GM23338 (cell line): ENCODE measurements at regions not wholly inside any gene's neighbourhood (a gene's known extent, or its start where the extent isn't known, plus 50 kb on each side); places are given as distances from the start of the nearest gene placed in this dataset.

Experiments
- ATAC-seq: fragments of 200-7000 bp; cut with Tn5 transposase; 3 replicates; pipeline ENCODE4 v1.9.1; 2020
- DNase-seq: peaks from one replicate; pipeline ENCODE4 v3.0.0-alpha.2; 2015; ENCODE audit warnings: low spot score
- H2AFZ ChIP-seq: fragments of 200-600 bp; sonication (generic); 2 replicates; pipeline ENCODE4 v1.8.0; 2016; ENCODE audit warnings: antibody characterized with exemption, mild to moderate bottlenecking, moderate library complexity
- H3F3A ChIP-seq: fragments of 200-600 bp; sonication (generic); replicated peaks from 2 replicates; pipeline ENCODE4 v1.8.0; 2017; ENCODE audit warnings: antibody characterized with exemption, mixed run types, low read depth
- H3K27ac ChIP-seq: fragments of 200-600 bp; sonication (generic); 2 replicates; pipeline ENCODE4 v1.6.1; 2016; ENCODE audit warnings: low read depth
- H3K27me3 ChIP-seq: fragments of 200-600 bp; sonication (generic); 2 replicates; pipeline ENCODE4 v1.8.0; 2016; ENCODE audit warnings: mild to moderate bottlenecking, mixed run types, moderate library complexity; ENCODE audit not compliant: insufficient read depth
- H3K36me3 ChIP-seq: fragments of 200-600 bp; sonication (generic); 2 replicates; pipeline ENCODE4 v1.8.0; 2016; ENCODE audit warnings: mild to moderate bottlenecking; ENCODE audit not compliant: insufficient read depth
- H3K4me1 ChIP-seq: fragments of 200-600 bp; sonication (generic); 2 replicates; pipeline ENCODE4 v1.8.0; 2016; ENCODE audit warnings: mild to moderate bottlenecking, moderate library complexity; ENCODE audit not compliant: insufficient read depth
- H3K4me2 ChIP-seq: fragments of 200-600 bp; sonication (generic); 2 replicates; pipeline ENCODE4 v1.7.1; 2017; ENCODE audit warnings: mixed run types
- H3K4me3 ChIP-seq: fragments of 200-600 bp; sonication (generic); 2 replicates; pipeline ENCODE4 v1.6.1; 2016; ENCODE audit warnings: mixed run types
- H3K79me2 ChIP-seq: fragments of 200-600 bp; sonication (generic); replicated peaks from 2 replicates; pipeline ENCODE4 v1.8.0; 2017; ENCODE audit warnings: mild to moderate bottlenecking; ENCODE audit not compliant: insufficient read depth
- H3K9me2 ChIP-seq: fragments of 200-600 bp; sonication (generic); 2 replicates; pipeline ENCODE4 v1.8.0; 2017; ENCODE audit not compliant: insufficient read depth
- H4K20me1 ChIP-seq: fragments of 200-600 bp; sonication (generic); replicated peaks from 2 replicates; pipeline ENCODE4 v1.8.0; 2017; ENCODE audit warnings: mild to moderate bottlenecking; ENCODE audit not compliant: insufficient read depth
- H3K27ac Mint-ChIP-seq: 2 replicates; pipeline ENCODE4 v1.8.0; 2020; ENCODE audit warnings: inconsistent platforms, mild to moderate bottlenecking, moderate library complexity, mixed read lengths
- H3K27me3 Mint-ChIP-seq: 3 replicates; pipeline ENCODE4 v1.8.0; 2022; ENCODE audit warnings: low read depth, mild to moderate bottlenecking, moderate library complexity, mixed read lengths, inconsistent platforms; ENCODE audit not compliant: insufficient read depth, poor library complexity
- H3K36me3 Mint-ChIP-seq: 3 replicates; pipeline ENCODE4 v1.8.0; 2021; ENCODE audit warnings: low read depth, mild to moderate bottlenecking, inconsistent platforms, moderate library complexity, mixed read lengths
- H3K4me1 Mint-ChIP-seq: 3 replicates; pipeline ENCODE4 v1.8.0; 2020; ENCODE audit warnings: mild to moderate bottlenecking, inconsistent platforms, mixed read lengths
- H3K4me3 Mint-ChIP-seq: 3 replicates; pipeline ENCODE4 v1.8.0; 2021; ENCODE audit warnings: moderate library complexity, mild to moderate bottlenecking, inconsistent platforms, mixed read lengths
- H3K9me3 Mint-ChIP-seq: 3 replicates; pipeline ENCODE4 v1.8.0; 2020; ENCODE audit warnings: moderate library complexity, mild to moderate bottlenecking, inconsistent platforms, mixed read lengths
- CREB1 ChIP-seq: fragments of 250-450 bp; sonication (Bioruptor Pico); IDR thresholded peaks from 2 replicates; pipeline ENCODE4 v1.5.0; 2020; ENCODE audit warnings: low read depth, mild to moderate bottlenecking, moderate library complexity
- JUNB ChIP-seq: IDR thresholded peaks from one replicate; pipeline ENCODE4 v1.6.1; 2016; ENCODE audit warnings: antibody characterized with exemption; ENCODE audit not compliant: unreplicated experiment
- TF ChIP-seq, protein P1 (sequence below): fragments of 250-450 bp; sonication (Bioruptor Pico); IDR thresholded peaks from 2 replicates; pipeline ENCODE4 v1.5.0; 2020; ENCODE audit warnings: mild to moderate bottlenecking, moderate library complexity
- TF ChIP-seq, protein P2 (sequence below), 2 experiments: fragments of 200-600 bp in 1 of 2; sonication (generic) in 1 of 2; conservative IDR thresholded peaks; 2 replicates each; pipeline versions ENCODE4 v1.5.1 to v1.6.1; 2016 to 2017; ENCODE audit warnings: antibody characterized with exemption in 2 of 2, low read depth in 2 of 2, mild to moderate bottlenecking in 2 of 2, moderate library complexity in 1 of 2

DNA sequence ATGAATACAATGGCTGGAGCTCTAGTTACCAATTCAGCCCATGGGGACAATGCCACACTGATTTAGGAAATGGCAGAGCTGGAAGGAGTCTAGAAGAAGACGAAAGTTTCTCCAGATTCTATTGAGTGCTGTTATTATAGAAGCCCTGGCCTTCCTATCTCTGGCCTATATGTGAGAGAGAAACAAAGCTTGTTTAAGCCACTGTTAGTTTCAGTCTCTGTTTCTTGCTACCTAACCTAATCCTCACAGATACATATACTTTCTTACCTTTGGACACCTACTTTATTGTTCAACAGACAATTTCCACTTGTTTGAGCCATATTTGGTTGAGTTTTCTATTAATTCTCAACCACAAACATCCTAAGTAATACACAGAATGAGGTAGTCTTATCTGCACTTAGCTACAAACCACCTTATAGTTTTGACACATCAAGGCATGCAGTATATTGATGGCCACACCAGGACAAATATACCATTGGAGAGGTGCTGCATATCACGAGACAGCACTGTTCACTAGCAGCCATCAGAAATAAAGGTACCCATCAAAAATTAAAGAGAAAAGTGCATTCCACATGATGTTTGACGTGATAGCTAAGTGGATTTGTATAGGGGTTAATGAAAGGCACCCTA, 190.2 kb downstream of the SMIM20 start (continued):
- TF ChIP-seq, protein P1, sequence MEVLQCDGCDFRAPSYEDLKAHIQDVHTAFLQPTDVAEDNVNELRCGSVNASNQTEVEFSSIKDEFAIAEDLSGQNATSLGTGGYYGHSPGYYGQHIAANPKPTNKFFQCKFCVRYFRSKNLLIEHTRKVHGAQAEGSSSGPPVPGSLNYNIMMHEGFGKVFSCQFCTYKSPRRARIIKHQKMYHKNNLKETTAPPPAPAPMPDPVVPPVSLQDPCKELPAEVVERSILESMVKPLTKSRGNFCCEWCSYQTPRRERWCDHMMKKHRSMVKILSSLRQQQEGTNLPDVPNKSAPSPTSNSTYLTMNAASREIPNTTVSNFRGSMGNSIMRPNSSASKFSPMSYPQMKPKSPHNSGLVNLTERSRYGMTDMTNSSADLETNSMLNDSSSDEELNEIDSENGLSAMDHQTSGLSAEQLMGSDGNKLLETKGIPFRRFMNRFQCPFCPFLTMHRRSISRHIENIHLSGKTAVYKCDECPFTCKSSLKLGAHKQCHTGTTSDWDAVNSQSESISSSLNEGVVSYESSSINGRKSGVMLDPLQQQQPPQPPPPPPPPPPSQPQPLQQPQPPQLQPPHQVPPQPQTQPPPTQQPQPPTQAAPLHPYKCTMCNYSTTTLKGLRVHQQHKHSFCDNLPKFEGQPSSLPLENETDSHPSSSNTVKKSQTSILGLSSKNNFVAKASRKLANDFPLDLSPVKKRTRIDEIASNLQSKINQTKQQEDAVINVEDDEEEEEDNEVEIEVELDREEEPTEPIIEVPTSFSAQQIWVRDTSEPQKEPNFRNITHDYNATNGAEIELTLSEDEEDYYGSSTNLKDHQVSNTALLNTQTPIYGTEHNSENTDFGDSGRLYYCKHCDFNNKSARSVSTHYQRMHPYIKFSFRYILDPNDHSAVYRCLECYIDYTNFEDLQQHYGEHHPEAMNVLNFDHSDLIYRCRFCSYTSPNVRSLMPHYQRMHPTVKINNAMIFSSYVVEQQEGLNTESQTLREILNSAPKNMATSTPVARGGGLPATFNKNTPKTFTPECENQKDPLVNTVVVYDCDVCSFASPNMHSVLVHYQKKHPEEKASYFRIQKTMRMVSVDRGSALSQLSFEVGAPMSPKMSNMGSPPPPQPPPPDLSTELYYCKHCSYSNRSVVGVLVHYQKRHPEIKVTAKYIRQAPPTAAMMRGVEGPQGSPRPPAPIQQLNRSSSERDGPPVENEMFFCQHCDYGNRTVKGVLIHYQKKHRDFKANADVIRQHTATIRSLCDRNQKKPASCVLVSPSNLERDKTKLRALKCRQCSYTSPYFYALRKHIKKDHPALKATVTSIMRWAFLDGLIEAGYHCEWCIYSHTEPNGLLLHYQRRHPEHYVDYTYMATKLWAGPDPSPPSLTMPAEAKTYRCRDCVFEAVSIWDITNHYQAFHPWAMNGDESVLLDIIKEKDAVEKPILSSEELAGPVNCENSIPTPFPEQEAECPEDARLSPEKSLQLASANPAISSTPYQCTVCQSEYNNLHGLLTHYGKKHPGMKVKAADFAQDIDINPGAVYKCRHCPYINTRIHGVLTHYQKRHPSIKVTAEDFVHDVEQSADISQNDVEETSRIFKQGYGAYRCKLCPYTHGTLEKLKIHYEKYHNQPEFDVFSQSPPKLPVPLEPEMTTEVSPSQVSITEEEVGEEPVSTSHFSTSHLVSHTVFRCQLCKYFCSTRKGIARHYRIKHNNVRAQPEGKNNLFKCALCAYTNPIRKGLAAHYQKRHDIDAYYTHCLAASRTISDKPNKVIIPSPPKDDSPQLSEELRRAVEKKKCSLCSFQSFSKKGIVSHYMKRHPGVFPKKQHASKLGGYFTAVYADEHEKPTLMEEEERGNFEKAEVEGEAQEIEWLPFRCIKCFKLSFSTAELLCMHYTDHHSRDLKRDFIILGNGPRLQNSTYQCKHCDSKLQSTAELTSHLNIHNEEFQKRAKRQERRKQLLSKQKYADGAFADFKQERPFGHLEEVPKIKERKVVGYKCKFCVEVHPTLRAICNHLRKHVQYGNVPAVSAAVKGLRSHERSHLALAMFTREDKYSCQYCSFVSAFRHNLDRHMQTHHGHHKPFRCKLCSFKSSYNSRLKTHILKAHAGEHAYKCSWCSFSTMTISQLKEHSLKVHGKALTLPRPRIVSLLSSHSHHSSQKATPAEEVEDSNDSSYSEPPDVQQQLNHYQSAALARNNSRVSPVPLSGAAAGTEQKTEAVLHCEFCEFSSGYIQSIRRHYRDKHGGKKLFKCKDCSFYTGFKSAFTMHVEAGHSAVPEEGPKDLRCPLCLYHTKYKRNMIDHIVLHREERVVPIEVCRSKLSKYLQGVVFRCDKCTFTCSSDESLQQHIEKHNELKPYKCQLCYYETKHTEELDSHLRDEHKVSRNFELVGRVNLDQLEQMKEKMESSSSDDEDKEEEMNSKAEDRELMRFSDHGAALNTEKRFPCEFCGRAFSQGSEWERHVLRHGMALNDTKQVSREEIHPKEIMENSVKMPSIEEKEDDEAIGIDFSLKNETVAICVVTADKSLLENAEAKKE: no peak
- no peak for TF ChIP-seq CREB1

DNA sequence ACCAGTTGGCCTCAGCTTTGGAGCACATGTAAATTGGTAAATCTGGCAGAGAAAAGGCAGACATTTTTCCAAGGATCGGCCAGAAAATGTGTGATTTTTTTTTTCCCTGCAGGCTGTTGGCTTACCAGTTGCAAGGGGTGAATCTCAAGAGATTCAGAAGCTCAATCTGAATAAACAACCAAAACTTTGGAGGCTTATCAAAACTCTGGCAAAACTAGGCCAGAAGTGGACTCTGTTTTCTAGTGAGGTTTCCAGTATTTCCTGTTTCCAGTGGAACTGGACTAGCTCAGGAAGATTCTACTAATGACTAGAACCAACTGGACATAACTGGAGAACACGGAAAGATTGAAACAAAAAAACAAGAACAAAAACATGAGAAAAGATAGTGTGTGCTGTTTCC, 191.3 kb downstream of the SMIM20 start:
- H3K4me1 ChIP-seq: no peaks in the 10 kb centered on the region
- TF ChIP-seq JUNB: no peak
- TF ChIP-seq, protein P2, sequence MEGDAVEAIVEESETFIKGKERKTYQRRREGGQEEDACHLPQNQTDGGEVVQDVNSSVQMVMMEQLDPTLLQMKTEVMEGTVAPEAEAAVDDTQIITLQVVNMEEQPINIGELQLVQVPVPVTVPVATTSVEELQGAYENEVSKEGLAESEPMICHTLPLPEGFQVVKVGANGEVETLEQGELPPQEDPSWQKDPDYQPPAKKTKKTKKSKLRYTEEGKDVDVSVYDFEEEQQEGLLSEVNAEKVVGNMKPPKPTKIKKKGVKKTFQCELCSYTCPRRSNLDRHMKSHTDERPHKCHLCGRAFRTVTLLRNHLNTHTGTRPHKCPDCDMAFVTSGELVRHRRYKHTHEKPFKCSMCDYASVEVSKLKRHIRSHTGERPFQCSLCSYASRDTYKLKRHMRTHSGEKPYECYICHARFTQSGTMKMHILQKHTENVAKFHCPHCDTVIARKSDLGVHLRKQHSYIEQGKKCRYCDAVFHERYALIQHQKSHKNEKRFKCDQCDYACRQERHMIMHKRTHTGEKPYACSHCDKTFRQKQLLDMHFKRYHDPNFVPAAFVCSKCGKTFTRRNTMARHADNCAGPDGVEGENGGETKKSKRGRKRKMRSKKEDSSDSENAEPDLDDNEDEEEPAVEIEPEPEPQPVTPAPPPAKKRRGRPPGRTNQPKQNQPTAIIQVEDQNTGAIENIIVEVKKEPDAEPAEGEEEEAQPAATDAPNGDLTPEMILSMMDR (conservative IDR thresholded peaks at IDR 0.05; ENCODE audit: low read depth in 2 of 2): no peak
- TF ChIP-seq, protein P1: no peak
- no peaks in the 10 kb centered on the region for H3K27me3 ChIP-seq
- no peaks in the 10 kb centered on the region for H3K36me3 ChIP-seq
- no peaks in the 10 kb centered on the region for H4K20me1 ChIP-seq
- no peaks in the 10 kb centered on the region for H3K79me2 ChIP-seq
- DNase-seq: no peak
- no peaks in the 10 kb centered on the region for H3K9me3 Mint-ChIP-seq
- H3K27ac ChIP-seq: no peak overlapping the region
- H3K27me3 Mint-ChIP-seq: peaks cover 3% of the 10 kb centered on the region
- H3K4me2 ChIP-seq: no peak overlapping the region
- no peaks in the 10 kb centered on the region for H3K4me1 Mint-ChIP-seq
- peaks cover 10% of the 10 kb centered on the region for H3K9me2 ChIP-seq
- H3K27ac Mint-ChIP-seq: no peak overlapping the region
- H3K36me3 Mint-ChIP-seq: no peaks in the 10 kb centered on the region
- H3K4me3 Mint-ChIP-seq: no peak overlapping the region
- ATAC-seq: no peak
- H2AFZ ChIP-seq: peak overlapping the region; percentile 88; the same call in 1 of the 2 replicates
- H3K4me3 ChIP-seq: no peak overlapping the region
- no peaks in the 10 kb centered on the region for H3F3A ChIP-seq
